ENCODE measurements at regions not wholly inside any gene's neighbourhood (a gene's known extent, or its start where the extent isn't known, plus 50 kb on each side); places are given as distances from the start of the nearest gene placed in this dataset.

- TF ChIP-seq POLR2AphosphoS5 (IDR thresholded peaks at IDR 0.05; ENCODE audit: borderline replicate concordance, low read depth, low read length) = no peak
- no peak for TF ChIP-seq EZH2 (IDR thresholded peaks at IDR 0.05)
Measured at GRCh38 chr5:68628082-68628814, 412.7 kb downstream of the PIK3R1 start.
